GM18907 (cell line): ENCODE measurements at regions not wholly inside any gene's neighbourhood (a gene's known extent, or its start where the extent isn't known, plus 50 kb on each side); places are given as distances from the start of the nearest gene placed in this dataset.

Experiments
- ATAC-seq: cut with Tn5 transposase; IDR thresholded peaks from one replicate; pipeline ENCODE4 v1.9.1; 2021; ENCODE audit warnings: mild to moderate bottlenecking, moderate library complexity; ENCODE audit not compliant: unreplicated experiment

GRCh38 chr12:93322784-93323183, 54.9 kb upstream of the NUDT4 start:
- no peak for ATAC-seq

DNA sequence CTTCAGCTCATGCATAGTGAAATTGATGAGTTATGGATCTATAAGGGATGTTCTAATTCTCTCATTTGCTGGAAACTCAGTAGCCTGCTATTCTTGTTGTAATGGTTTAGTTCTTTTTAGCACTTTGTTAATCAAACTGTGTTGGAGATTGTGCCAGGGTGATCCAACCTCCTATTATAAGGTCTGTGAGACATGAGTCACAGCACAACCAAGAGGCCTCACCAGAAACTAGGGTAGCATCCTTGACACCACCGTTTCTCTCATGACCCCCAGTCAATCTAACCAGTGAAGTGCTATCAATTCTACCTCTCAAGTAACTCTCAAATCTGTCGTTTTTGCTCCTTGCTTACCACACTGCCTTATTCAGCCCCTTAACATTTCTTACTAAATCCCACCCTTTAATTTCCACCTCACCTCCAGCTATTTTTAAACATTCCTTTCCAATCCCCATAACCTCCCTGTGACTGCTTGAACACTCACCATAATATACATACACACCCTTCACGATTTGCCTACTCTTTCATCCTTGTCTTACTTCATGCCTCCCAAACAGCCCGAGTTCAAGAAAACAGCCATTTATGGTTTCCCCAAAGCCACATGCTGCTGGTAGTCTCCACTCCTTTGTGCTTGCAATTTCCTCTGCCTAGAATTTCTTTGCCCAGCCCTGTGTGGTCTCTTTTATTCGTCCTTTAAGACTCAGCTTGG, 53.9 kb upstream of the NUDT4 start:
- ATAC-seq: no peak

GRCh38 chr12:93325855-93326254, 51.9 kb upstream of the NUDT4 start:
- no peak for ATAC-seq
